Osteocyte (in vitro differentiated cells): ENCODE measurements at regions not wholly inside any gene's neighbourhood (a gene's known extent, or its start where the extent isn't known, plus 50 kb on each side); places are given as distances from the start of the nearest gene placed in this dataset.
"Not testable (repeated sequence)": the region's sequence is repeated elsewhere in the genome, so short reads cannot be mapped to it uniquely, and the experiment has no call there.

Experiments
- DNase-seq: peaks from one replicate; pipeline ENCODE4 v3.0.0; 2021; ENCODE audit warnings: mixed read lengths; ENCODE audit not compliant: unreplicated experiment; ENCODE audit errors: extremely low spot score
- H3K27ac Mint-ChIP-seq: one replicate; pipeline ENCODE4 v1.8.0; 2021; ENCODE audit warnings: mild to moderate bottlenecking, mixed read lengths; ENCODE audit not compliant: unreplicated experiment
- H3K27me3 Mint-ChIP-seq: one replicate; pipeline ENCODE4 v1.8.0; 2021; ENCODE audit warnings: mixed read lengths; ENCODE audit not compliant: unreplicated experiment
- H3K36me3 Mint-ChIP-seq: one replicate; pipeline ENCODE4 v1.8.0; 2021; ENCODE audit warnings: mixed read lengths; ENCODE audit not compliant: unreplicated experiment
- H3K4me1 Mint-ChIP-seq: one replicate; pipeline ENCODE4 v1.8.0; 2021; ENCODE audit warnings: mixed read lengths; ENCODE audit not compliant: unreplicated experiment
- H3K4me3 Mint-ChIP-seq: one replicate; pipeline ENCODE4 v1.8.0; 2021; ENCODE audit warnings: mild to moderate bottlenecking, moderate library complexity, mixed read lengths; ENCODE audit not compliant: unreplicated experiment
- H3K9me3 Mint-ChIP-seq: one replicate; pipeline ENCODE4 v1.8.0; 2021; ENCODE audit warnings: mixed read lengths; ENCODE audit not compliant: unreplicated experiment
- TF ChIP-seq, protein P1 (sequence below): fragments of 200-600 bp; sonication (generic); IDR thresholded peaks from 2 replicates; pipeline ENCODE4 v1.5.0; 2021; ENCODE audit warnings: antibody characterized with exemption, mild to moderate bottlenecking, moderate library complexity

DNA sequence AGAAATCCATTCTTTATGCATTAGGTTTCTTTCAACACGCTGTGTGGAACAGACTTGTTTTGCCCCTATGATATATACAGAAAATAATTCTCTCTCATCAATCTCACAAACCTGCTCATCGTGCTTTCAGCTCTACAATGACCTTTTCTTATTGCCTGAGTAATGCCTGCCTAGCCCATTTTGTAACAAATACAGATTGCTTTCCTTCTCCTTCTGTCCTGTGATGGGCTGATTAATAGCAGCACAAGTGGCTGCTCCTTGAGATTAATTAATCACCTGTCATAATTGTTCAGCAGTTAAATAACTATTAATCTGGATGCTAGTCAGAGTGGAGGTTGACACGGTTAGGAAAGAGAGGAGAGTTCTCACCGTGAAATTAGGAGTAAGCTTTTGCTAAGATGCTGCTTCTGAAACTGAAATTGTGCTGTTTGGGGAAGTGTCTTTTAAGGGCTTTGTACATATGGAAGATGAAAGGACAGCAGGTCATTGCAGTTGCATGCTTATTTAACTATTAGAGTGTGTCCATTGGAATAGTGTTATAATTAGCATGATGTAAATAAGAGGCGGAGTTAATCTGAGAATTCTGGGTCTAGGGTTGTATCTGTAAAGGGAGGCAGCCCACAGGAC is 1430.5 kb downstream of the FAM181B start:
- H3K9me3 Mint-ChIP-seq = no peaks in the 10 kb centered on the region
- DNase-seq = no peak
- H3K4me3 Mint-ChIP-seq = no peak overlapping the region
- H3K36me3 Mint-ChIP-seq = no peaks in the 10 kb centered on the region
- H3K27ac Mint-ChIP-seq = no peak overlapping the region
- TF ChIP-seq, protein P1, sequence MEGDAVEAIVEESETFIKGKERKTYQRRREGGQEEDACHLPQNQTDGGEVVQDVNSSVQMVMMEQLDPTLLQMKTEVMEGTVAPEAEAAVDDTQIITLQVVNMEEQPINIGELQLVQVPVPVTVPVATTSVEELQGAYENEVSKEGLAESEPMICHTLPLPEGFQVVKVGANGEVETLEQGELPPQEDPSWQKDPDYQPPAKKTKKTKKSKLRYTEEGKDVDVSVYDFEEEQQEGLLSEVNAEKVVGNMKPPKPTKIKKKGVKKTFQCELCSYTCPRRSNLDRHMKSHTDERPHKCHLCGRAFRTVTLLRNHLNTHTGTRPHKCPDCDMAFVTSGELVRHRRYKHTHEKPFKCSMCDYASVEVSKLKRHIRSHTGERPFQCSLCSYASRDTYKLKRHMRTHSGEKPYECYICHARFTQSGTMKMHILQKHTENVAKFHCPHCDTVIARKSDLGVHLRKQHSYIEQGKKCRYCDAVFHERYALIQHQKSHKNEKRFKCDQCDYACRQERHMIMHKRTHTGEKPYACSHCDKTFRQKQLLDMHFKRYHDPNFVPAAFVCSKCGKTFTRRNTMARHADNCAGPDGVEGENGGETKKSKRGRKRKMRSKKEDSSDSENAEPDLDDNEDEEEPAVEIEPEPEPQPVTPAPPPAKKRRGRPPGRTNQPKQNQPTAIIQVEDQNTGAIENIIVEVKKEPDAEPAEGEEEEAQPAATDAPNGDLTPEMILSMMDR = no peak
- H3K27me3 Mint-ChIP-seq = no peaks in the 10 kb centered on the region
- no peaks in the 10 kb centered on the region for H3K4me1 Mint-ChIP-seq

DNA sequence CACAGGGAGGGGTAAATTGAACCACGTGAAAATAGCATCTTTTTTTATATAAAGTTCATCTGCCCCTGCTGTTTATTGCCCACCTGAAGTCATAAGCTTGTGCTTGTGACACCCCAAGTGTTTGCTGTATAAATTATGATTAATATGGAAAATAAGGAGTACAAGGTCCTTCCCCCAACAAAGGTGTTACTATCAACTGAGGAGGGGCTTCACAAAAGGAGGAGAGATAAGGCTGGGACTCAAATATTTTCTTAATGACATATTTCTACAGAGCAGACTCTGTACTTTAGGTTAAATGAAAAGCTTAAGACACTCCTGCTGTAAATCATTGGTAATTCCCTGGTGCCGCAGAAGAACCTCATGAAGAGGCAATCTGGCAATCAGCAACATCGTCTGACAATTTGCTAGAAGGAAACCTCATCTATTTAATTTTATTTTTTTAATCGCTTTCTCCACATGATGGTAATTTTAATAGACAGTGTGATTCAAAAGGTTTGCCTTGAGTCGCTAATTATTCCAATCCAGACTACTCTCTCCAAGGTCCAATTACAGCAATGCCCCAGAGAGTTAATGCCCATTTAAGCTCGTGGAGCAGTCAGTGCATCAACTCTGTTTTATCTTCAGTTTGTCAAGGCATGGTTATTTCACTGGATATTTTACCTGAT is 1432.4 kb downstream of the FAM181B start:
- Mint-ChIP-seq H3K27me3 (no peaks in the 10 kb centered on the region), H3K27ac (no peak overlapping the region), H3K4me1 (no peaks in the 10 kb centered on the region)

DNA sequence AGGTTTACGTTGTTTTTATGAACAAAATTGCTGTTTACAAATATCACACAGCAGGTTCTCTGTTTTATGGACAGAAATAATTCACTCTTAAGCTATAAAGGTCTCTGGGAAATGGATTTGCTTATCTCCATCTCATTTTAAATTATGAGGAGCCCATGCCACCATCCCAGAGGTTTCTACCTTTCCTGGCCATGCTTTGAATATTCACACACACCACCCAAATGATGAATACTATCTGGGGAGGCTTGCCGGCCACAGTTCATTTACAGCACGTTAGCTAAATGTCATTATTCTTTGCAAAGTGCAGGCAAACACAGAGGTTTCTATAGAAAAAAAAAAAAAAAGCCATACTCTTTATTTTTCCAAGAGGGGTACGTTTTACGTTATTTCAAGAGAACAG is 1446.7 kb downstream of the FAM181B start:
- TF ChIP-seq, protein P1 = no peak
- peaks cover 8% of the 10 kb centered on the region for H3K9me3 Mint-ChIP-seq
- H3K36me3 Mint-ChIP-seq = no peaks in the 10 kb centered on the region
- H3K4me3 Mint-ChIP-seq = no peak overlapping the region
- no peaks in the 10 kb centered on the region for H3K27me3 Mint-ChIP-seq
- no peak overlapping the region for H3K27ac Mint-ChIP-seq
- DNase-seq = no peak
- no peaks in the 10 kb centered on the region for H3K4me1 Mint-ChIP-seq

More for the DNA sequence above, 1432.4 kb downstream of the FAM181B start:
- no peaks in the 10 kb centered on the region for H3K9me3 Mint-ChIP-seq
- no peaks in the 10 kb centered on the region for H3K36me3 Mint-ChIP-seq
- H3K4me3 Mint-ChIP-seq = no peak overlapping the region
- DNase-seq = no peak
- TF ChIP-seq, protein P1 = no peak

DNA sequence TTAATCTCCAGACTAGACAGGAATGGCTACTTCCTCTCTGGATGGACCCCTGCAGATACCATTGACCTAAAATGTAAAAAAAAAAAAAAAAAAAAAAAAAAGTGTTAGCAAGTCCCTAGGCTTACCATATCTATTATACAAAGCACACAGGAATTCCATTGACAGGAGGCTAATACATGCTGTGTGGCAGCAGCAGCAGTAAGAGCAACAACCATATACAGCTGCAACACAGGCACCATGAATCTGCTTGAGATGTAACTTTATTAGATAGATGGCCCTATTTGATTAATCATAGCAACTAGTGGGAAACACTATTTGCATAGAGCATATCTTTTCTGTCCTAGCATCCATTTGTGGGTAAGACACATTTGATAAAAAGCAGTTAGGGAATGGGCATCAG is 1447.1 kb downstream of the FAM181B start:
- H3K27ac Mint-ChIP-seq = no peak overlapping the region
- no peaks in the 10 kb centered on the region for H3K4me1 Mint-ChIP-seq
- H3K4me3 Mint-ChIP-seq = no peak overlapping the region
- peaks cover 8% of the 10 kb centered on the region for H3K9me3 Mint-ChIP-seq
- TF ChIP-seq, protein P1 = no peak
- no peaks in the 10 kb centered on the region for H3K36me3 Mint-ChIP-seq
- no peak for DNase-seq
- H3K27me3 Mint-ChIP-seq = no peaks in the 10 kb centered on the region

DNA sequence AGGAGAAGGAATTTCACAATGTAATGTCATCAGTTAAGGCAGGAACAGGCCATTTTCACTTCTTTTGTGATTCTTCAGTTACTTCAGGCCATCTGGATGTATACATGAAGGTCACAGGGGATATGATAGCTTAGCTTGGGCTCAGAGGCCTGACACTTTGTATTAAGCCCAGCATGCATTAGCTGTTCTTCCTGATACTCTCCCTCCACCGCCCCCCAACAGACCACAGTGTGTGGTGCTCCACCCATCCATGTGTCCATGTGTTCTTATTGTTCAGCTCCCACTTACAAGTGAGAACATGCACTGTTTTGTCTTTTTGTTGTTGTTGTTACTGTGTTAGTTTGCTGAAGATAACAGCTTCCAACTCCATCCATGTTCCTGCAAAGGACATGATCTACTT is 1453.4 kb downstream of the FAM181B start:
- DNase-seq, H3K4me1 Mint-ChIP-seq, H3K36me3 Mint-ChIP-seq, H3K4me3 Mint-ChIP-seq, H3K27ac Mint-ChIP-seq, H3K27me3 Mint-ChIP-seq: not testable (repeated sequence)
- H3K9me3 Mint-ChIP-seq = peaks cover 20% of the 10 kb centered on the region
